BE2C (cell line): ENCODE measurements at regions not wholly inside any gene's neighbourhood (a gene's known extent, or its start where the extent isn't known, plus 50 kb on each side); places are given as distances from the start of the nearest gene placed in this dataset.

ENCODE experiments used
- DNase-seq: peaks from one replicate; pipeline ENCODE4 v3.0.0-alpha.2; 2020
- H3K27me3 ChIP-seq: fragments of 250-450 bp; sonication (Bioruptor Pico); 2 replicates; pipeline ENCODE4 v1.5.1; 2020; ENCODE audit warnings: mild to moderate bottlenecking
- H3K36me3 ChIP-seq: fragments of 250-450 bp; sonication (Bioruptor Pico); 2 replicates; pipeline ENCODE4 v1.5.1; 2020; ENCODE audit warnings: mild to moderate bottlenecking
- H3K4me1 ChIP-seq: fragments of 250-450 bp; sonication (Bioruptor Pico); 2 replicates; pipeline ENCODE4 v1.5.1; 2020
- H3K4me3 ChIP-seq: 2 replicates; pipeline ENCODE4 v1.5.1; 2011; ENCODE audit warnings: low read depth, low read length
- H3K9me3 ChIP-seq: fragments of 250-450 bp; sonication (Bioruptor Pico); 2 replicates; pipeline ENCODE4 v1.5.1; 2020
- TF ChIP-seq, protein P1 (sequence below): IDR thresholded peaks from 2 replicates; pipeline ENCODE4 v1.5.1; 2012; ENCODE audit warnings: mild to moderate bottlenecking, low read depth, low read length

DNA sequence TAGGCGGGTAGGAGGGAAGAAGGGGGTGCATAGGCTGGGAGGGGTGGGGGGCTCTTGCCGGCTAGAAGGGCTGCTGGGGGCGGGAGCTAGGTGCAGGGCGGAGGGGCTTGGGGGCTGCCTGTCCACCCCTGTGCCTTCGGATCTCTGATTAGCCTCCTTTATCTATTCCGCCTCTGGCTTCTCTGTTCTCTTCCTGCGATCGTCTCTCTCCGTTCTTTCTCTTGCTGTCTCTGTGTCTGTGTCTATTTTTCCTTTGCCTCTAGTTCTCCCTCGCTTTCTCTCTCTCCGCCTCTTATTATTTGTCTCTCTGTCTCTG is 166.7 kb upstream of the LHX5 start:
- H3K9me3 ChIP-seq: no peaks in the 10 kb centered on the region
- no peak for DNase-seq
- H3K36me3 ChIP-seq: no peaks in the 10 kb centered on the region
- TF ChIP-seq, protein P1, sequence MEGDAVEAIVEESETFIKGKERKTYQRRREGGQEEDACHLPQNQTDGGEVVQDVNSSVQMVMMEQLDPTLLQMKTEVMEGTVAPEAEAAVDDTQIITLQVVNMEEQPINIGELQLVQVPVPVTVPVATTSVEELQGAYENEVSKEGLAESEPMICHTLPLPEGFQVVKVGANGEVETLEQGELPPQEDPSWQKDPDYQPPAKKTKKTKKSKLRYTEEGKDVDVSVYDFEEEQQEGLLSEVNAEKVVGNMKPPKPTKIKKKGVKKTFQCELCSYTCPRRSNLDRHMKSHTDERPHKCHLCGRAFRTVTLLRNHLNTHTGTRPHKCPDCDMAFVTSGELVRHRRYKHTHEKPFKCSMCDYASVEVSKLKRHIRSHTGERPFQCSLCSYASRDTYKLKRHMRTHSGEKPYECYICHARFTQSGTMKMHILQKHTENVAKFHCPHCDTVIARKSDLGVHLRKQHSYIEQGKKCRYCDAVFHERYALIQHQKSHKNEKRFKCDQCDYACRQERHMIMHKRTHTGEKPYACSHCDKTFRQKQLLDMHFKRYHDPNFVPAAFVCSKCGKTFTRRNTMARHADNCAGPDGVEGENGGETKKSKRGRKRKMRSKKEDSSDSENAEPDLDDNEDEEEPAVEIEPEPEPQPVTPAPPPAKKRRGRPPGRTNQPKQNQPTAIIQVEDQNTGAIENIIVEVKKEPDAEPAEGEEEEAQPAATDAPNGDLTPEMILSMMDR: no peak
- peaks cover 17% of the 10 kb centered on the region for H3K27me3 ChIP-seq
- H3K4me3 ChIP-seq: no peak overlapping the region
- no peaks in the 10 kb centered on the region for H3K4me1 ChIP-seq

DNA sequence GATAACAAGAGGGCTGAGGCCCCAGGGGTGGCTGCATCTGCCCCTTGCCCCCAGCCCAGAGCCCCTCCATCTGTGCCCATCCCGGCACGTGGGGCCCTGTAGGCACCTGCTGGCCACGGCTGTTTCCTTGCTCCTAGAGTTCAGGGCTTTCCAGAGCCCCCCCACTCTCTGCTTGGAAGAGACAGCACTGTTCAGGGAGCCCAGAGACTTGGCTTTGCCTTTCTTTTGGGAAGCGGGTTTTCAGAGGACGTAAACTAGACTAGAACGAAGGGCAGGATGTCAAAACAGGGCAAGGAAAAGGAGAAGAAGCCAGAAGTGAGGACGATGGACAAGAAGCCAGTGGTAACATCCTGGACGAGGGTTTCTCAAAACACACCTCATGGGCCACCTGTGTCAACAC is 163.3 kb upstream of the LHX5 start:
- TF ChIP-seq, protein P1: no peak
- DNase-seq: no peak
- Histone ChIP-seq H3K9me3 (no peaks in the 10 kb centered on the region), H3K4me1 (no peaks in the 10 kb centered on the region), H3K36me3 (no peaks in the 10 kb centered on the region), H3K4me3 (no peak overlapping the region), H3K27me3 (peaks cover 17% of the 10 kb centered on the region)

DNA sequence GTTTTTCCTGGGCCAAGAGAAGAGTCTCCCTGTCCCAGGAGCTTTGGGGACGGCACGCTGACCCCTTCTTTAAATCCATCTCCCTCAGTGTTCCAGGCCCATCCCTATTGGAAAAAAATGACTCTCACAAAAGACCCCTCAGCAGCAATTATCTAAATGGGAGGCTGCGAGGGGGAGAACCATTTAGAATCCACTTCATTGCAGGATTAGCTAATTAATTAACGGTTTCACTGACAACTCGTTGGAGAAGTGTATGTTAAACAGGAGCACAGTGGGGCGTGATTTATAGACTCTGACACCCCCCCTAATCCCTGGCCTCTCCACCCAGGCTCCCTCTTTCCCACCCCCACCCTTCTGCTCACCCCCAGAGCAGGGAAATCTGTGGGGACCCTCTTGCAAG is 162.8 kb upstream of the LHX5 start:
- H3K4me3 ChIP-seq: no peak overlapping the region

DNA sequence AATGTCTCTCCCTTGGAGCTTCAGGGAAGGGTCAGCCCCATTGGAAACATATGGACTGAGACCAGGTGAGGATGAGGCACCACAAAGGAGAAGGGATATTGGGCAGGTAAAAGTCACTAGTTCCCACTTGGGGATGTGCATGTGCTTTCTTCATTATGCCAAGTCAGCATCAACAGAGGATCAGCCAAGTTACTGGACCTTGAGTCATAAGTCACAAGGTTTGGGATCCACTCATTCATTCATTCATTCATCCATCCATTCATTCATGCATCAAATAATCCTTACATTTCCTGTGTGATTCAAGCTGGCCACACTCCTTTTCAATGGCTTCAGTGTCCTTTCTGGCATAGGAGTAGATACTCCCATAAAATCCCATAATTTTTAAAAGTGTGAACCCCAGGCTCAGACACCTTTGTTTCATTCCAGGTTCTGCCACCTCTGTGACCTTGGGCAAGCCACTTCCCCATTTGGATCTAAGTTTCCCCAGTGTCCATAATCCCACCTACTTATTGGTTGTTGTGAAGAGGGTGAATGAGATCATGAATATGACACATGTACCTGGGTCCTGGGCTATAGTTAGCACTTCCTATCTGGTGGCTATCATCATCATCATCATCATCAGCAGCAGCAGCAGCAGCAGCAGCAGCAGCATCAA is 162.1 kb upstream of the LHX5 start:
- no peak for DNase-seq
- H3K36me3 ChIP-seq: no peaks in the 10 kb centered on the region
- peaks cover 16% of the 10 kb centered on the region for H3K27me3 ChIP-seq
- H3K9me3 ChIP-seq: no peaks in the 10 kb centered on the region
- no peak overlapping the region for H3K4me3 ChIP-seq
- TF ChIP-seq, protein P1: no peak
- H3K4me1 ChIP-seq: no peaks in the 10 kb centered on the region

More for the DNA sequence above, 162.8 kb upstream of the LHX5 start:
- TF ChIP-seq, protein P1: no peak
- no peaks in the 10 kb centered on the region for H3K9me3 ChIP-seq
- H3K36me3 ChIP-seq: no peaks in the 10 kb centered on the region
- no peak for DNase-seq
- peaks cover 17% of the 10 kb centered on the region for H3K27me3 ChIP-seq
- H3K4me1 ChIP-seq: no peaks in the 10 kb centered on the region

DNA sequence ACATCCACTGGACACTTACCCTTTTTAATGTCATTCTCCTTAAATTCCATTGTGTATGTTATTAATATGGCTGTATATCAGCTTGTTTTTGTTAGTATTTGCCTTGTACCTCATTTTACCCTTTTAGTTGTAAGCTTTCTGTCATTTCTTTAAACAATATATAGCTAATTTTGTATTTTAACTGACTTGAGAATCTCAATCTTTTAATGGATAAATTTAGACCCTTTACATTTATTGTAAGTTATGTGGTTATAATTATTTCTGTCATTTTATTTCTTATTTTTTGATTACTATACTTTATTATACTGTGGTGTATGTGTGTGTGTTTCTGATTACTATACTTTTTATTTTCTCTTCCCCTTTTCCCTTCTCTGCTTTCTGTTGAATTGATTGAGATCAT is 159.0 kb upstream of the LHX5 start:
- no peak overlapping the region for H3K4me3 ChIP-seq
- no peak for DNase-seq
- H3K27me3 ChIP-seq: no peaks in the 10 kb centered on the region
- TF ChIP-seq, protein P1: no peak
- H3K9me3 ChIP-seq: no peaks in the 10 kb centered on the region
- H3K4me1 ChIP-seq: no peaks in the 10 kb centered on the region
- H3K36me3 ChIP-seq: no peaks in the 10 kb centered on the region

DNA sequence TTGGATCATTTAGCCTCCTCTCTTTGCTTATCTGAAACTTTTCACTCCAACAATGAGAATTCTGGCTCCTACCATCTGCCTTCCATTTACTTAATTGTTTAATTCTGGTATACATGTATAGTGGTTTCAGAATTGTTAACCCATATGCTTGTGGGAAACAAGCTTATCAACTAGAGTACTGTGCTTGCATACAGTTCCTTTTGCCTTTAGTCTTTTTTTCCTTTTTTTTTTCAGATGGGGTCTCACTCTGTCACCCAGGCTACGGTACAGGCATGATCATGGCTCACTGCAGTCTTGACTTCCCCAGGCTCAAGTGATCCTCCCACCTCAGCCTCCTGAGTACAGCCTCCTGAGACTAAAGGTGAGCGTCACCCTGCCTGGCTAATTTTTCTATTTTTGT is 153.8 kb upstream of the LHX5 start:
- TF ChIP-seq, protein P1: no peak
- DNase-seq: no peak
- Histone ChIP-seq H3K36me3 (no peaks in the 10 kb centered on the region), H3K4me1 (no peaks in the 10 kb centered on the region), H3K9me3 (no peaks in the 10 kb centered on the region), H3K27me3 (no peaks in the 10 kb centered on the region), H3K4me3 (no peak overlapping the region)
